Stimulated activated CD4-positive, alpha-beta T cell treated with anti-CD3 and anti-CD28 coated beads, Interleukin-12 subunit alpha, Interleukin-12 subunit beta, amount 100 ng/mL, for 4 hours (primary cell): ENCODE measurements at regions not wholly inside any gene's neighbourhood (a gene's known extent, or its start where the extent isn't known, plus 50 kb on each side); places are given as distances from the start of the nearest gene placed in this dataset.

Source experiments
- DNase-seq: peaks from one replicate; pipeline ENCODE4 v3.0.0-alpha.2; 2020

- DNase-seq: no peak
These were observed 114.8 kb upstream of the RARB start for GRCh38 chr3:25313286-25313685.

DNA sequence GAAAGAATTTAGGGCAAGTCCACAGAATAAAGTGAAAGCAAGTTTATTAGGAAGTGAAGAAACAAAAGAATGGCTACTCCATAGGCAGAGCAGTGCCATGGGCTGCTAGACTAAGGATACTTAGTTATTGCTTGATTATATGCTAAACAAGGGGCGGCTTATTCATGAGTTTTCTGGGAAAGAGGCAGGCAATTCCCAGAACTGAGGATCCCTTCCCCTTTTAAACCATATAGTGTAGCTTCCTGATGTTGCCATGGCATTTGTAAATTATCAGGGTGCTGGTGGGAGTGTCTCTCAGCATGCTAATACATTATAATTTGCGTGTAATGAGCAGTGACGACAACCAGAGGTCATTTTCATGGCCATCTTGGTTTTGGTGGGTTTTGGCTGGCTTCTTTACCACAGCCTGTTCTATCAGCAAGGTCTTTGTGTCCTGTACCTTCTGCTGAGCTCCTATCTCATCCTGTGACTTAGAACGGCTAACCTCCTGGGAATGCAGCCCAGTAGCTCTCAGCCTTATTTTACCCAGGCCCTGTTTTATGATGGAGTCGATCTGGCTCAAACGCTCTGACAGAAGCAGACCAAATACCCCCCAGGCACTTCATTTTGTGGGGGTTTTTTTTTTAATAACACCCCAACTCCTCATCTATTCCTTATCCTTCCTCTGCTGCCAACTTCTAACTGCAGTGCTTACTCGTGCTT, 103.0 kb upstream of the RARB start:
- DNase-seq: no peak

- DNase-seq: no peak
These were observed 92.7 kb upstream of the RARB start for GRCh38 chr3:25335356-25335755.

- DNase-seq: no peak
These were observed 89.8 kb upstream of the RARB start for GRCh38 chr3:25338158-25338725.

DNA sequence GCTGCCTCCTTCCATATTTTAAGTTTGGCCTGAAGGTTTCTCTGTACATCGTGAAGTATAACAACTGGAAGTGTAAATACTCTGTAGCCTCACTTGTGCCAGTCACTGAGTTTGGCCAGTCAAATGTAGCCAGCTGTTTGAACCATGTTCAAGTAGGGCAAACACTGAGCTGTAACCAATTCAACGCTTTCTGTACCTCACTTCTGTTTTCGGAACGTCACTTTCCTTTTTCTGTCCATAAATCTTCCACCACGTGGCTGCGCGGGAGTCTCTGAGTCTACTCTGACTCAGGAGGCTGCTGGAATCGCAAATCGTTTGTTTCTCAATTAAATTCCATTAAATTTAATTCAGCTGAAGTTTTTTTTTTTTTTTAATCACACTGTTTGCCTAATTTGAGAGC, 88.8 kb upstream of the RARB start:
- no peak for DNase-seq

- no peak for DNase-seq
These were observed 83.4 kb upstream of the RARB start for GRCh38 chr3:25344670-25345069.

DNA sequence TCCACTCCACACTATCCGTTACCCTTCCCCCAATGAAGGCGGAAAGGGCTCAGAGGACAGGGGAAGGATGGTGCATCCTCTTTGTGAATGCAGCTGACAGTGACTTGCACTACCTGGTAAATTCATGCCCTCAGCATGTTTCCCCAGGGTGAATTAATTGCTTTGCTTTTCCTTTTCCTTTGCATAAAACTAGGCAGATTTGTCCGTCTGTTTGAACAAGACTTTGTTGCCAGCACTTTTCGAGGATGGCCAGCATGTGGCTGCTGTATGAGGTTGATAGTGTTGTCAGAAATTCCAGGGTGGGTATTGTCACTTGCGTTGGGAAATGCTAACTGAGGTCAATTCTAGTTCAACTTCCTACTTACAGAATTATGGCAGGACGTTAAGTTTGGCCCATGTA, 79.0 kb upstream of the RARB start:
- DNase-seq: no peak

- no peak for DNase-seq
These were observed 78.0 kb upstream of the RARB start for GRCh38 chr3:25349828-25350724.

- no peak for DNase-seq
These were observed 77.3 kb upstream of the RARB start for GRCh38 chr3:25350725-25351114.

DNA sequence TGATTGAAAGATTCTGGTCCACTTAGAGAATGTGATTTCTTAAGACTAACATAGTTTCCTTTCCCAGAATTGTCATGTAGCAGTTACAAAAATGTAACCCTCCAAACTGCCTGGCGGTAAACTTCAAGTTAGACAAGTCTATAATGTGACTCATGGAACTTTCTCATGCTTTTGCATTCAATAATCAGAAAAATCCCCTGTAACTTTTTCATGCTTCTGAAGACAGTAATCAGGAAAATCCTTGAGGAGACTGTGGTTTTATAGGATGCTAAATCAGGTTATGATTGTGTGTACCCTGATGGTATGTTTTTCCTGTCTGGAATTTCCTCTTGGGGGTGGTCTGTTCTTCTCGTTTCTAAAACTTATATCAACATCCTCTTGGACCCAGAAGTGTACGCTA, 74.0 kb upstream of the RARB start:
- no peak for DNase-seq

- no peak for DNase-seq
These were observed 72.8 kb upstream of the RARB start for GRCh38 chr3:25355034-25355885.

DNA sequence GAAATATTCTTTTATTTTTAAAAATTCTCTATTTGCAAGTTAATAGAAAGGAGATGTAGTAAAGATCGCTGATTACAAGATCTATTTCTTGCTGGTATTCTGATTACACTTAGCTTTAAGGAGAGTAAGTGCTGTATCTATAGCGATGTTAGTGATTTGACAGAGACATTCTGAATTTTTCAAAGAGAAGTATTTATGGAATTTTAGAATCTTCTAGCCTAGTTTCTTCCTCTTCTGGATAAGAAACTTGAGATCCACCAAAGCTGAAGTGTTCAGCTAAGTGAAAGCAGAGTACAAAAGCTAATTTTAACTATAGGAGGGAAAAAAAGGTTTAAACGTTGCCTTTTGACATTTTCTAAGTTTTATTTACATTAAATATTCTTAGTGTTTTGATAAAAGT, 72.1 kb upstream of the RARB start:
- DNase-seq: no peak

GRCh38 chr3:25362118-25362517, 65.9 kb upstream of the RARB start:
- no peak for DNase-seq

DNA sequence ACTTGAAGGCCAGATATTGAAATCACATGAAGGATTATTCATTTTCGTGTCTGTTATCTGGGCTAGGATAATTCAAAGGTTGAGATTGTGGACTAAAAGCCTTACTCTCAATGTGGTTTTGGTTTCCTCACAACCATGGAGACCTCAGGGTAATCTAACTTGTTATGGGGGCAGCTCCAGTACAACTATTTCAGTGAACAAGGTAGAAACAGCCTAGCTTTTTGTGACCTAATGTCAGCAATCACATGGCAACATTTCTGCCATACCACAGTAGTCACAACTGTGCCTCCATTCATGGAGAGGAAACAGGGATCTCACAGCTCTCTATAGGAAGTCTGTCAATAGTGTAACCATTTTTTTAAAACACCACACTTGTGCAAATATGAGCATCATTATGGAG, 62.4 kb upstream of the RARB start:
- no peak for DNase-seq

- no peak for DNase-seq
These were observed 61.0 kb upstream of the RARB start for GRCh38 chr3:25367025-25367424.

DNA sequence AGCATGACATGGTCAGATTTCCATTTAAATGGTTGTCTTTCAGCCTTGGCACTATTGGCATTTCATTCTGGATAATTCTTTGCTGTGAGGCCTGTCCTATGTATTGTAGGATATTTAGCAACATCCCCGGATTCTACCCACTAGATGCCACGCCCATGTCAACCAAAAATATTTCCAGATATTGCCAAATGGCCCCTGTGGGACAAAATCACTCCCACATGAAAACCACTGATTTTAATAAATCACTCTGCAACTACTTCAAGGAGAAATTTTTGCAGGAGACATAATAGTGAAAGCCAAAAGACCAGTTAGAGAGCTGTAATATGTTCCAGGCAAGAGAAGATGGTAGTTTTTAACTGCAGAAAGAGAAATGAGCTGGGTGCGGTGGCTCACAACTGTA, 55.9 kb upstream of the RARB start:
- no peak for DNase-seq

- no peak for DNase-seq
These were observed 51.7 kb upstream of the RARB start for GRCh38 chr3:25376340-25376739.

DNA sequence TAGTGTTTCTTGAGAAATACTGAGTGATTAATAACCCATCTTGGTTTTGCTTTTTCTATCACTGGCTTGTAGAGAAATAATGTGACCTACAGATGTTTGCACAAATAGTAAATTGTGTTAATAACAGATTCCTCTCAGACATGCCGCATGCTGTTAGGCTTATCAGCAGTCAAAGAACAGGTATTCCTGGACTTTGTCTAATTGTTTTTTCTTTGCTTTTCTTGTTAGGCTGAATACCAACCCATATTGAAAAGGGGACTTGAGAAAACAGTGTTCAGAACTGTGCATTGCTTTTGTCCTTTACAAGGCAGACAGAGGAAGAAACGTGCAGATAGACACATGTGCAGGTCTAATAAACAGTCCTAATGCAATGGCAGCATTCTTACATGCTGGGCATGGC, 51.0 kb upstream of the RARB start:
- DNase-seq: no peak
